Activated CD4-positive, alpha-beta T cell treated with anti-CD3 and anti-CD28 coated beads, Interleukin-2, amount 50 U/mL, for 1 hour (primary cell): ENCODE measurements at regions not wholly inside any gene's neighbourhood (a gene's known extent, or its start where the extent isn't known, plus 50 kb on each side); places are given as distances from the start of the nearest gene placed in this dataset.
"Not testable (repeated sequence)": the region's sequence is repeated elsewhere in the genome, so short reads cannot be mapped to it uniquely, and the experiment has no call there.

Source experiments
- DNase-seq: peaks from one replicate; pipeline ENCODE4 v3.0.0-alpha.2; 2020

GRCh38 chr2:18977409-18977808, 381.0 kb downstream of the OSR1 start:
- no peak for DNase-seq

GRCh38 chr2:18976168-18976961, 382.1 kb downstream of the OSR1 start:
- DNase-seq, result no peak

GRCh38 chr2:18975506-18976167, 382.8 kb downstream of the OSR1 start:
- DNase-seq, result no peak

- no peak for DNase-seq
Observed at GRCh38 chr2:18971628-18972027, 382.3 kb upstream of the NT5C1B start.

DNA sequence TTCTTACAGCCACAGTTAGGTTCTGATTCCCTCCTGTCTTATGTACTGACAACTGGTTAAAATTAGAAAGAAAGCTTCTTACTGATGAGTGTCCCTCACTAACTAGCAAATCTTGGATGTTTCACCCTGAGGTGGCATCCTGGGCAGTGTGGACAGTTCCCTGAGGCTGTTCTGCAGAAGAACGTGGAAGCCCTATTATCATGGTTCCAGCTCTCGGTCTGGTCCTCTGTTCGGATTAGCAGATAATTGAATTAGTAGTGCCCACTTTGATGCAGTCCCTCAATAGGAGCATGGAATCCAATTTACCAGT, 381.7 kb upstream of the NT5C1B start:
- no peak for DNase-seq

- no peak for DNase-seq
Observed at GRCh38 chr2:18966131-18966530, 376.8 kb upstream of the NT5C1B start.

DNA sequence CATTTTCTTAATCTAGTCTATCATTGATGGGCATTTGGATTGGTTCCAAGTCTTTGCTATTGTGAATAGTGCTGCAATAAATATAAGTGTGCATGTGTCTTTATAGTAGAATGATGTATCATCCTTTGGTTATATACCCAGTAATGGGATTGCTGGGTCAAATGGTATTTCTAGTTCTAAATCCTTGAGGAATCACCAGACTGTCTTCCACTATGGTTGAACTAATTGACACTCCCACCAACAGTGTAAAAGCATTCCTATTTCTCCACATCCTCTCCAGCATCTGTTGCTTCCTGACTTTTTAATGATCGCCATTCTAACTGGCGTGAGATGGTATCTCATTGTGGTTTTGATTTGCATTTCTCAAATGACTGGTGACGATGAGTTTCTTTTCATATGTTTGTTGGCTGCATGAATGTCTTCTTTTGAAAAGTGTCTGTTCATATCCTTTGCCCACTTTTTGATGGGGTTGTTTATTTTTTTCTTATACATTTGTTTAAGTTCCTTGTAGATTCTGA, 374.4 kb upstream of the NT5C1B start:
- DNase-seq, result not testable (repeated sequence)

GRCh38 chr2:18961991-18962421, 372.6 kb upstream of the NT5C1B start:
- DNase-seq, result no peak

DNA sequence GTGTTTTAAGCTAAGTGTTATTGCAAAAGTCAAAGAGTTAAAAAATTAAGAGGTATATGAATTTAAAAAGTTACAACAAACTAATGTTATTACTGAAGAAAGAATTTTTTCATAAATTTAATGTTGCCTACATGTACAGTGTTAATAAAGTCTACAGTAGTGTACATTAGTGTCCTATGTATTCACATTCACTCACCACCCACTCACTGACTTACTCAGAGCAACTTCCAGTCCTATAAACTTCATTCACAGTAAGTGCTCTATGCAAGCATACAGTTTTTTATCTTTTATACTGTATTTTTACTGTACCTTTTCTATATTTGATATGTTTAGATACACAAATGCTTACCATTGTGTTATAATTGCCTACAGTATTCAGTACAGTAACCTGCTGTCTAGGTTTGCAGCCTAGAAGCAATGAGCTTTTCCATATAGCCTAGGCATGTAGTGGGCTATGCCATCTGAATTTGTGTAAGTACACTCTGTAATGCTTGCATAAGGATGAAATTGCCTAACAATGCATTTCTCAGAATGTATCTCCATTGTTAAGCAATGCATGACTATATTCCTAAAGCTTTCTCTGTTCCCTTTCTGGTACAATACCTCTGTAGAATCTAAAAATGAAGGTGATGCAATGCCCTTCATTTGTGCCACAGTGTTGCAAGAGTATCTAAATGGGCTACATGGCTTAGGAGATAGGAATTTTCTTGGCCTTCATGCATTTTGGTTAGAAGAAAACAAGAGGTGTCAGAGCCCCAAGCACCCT, 370.8 kb upstream of the NT5C1B start:
- no peak for DNase-seq

- no peak for DNase-seq
Observed at GRCh38 chr2:18959200-18959599, 369.8 kb upstream of the NT5C1B start.

- no peak for DNase-seq
Observed at GRCh38 chr2:18957909-18958308, 368.5 kb upstream of the NT5C1B start.

DNA sequence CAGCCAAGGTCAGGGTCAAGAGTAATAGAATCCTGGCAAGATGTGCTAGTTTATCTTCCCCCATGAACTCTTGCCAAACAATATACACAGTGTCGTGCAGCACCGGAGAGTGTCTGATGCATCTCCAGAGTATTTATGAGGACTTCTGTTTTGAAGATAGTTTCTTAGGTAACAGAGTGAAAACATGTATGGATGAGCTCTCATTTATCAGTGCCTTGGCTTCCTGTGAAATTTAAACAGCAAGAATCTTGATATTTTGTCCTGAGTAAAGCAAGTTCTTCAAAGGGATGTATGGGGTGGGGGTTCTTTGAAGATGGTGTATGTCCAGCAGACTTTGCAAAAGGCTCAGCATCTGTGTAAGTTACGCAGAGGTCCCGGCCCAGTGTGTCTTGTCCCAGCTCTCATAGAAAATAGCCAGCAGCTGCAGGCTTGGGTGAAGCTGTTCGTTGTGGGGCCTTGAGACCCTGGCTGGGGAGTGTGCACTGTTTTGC, 361.0 kb upstream of the NT5C1B start:
- no peak for DNase-seq

DNA sequence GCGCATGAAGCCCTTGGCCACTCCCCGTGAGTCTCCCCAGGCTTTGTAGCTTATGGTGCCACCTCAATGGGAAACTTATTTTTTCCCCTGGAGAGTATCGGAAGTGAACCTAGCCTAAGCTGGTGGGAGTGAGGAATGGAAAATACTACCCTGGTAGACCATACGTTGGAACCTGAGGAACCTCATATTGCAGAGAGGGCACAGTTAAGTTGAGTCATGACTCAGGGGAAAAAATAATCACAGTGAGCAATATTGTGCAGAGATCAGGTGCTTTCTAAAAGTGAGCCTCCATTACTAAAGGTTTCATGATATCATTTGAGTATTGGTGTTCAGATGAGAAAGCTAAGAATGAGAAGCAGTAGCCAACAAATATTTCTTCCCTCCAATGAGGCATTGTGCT, 360.5 kb upstream of the NT5C1B start:
- no peak for DNase-seq

DNA sequence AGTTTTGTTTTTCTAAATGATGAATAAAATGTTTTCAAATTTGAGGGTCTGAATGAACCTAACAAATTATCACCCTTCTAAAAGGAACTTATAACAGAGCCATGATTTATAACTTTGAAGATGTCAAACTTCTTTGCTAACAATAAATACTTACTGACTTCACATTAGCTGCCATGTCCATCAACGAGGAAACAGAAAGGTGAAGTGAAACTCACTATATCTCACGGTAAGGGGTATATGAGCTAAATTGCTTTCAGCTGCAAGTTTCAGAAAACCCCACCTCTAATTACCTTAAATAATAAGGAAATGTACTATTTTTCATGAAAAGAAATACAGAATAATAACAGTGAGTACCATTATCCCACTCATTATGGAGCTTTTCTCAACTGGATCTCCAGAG, 350.8 kb upstream of the NT5C1B start:
- DNase-seq, result no peak

DNA sequence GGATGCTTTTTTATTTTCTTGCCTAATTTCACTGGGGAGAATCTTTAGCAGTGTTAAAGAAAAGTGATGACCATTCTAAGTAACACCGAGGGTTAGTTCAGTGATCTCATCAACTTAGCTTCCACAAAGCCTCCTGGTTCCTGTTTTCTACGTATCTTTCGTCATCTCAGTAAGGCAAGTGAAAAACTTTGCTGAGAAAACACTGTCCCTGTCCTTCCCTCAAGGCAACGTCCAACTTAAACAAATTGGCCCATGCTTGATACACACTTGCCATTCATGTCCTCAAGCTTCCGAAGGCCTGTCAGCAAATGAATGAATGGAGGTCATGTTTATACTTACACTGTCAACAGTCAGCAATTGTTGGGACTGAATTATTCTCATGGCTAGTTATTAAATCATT, 350.4 kb upstream of the NT5C1B start:
- DNase-seq, result not testable (repeated sequence)

GRCh38 chr2:18934886-18935285, 345.5 kb upstream of the NT5C1B start:
- DNase-seq, result no peak

DNA sequence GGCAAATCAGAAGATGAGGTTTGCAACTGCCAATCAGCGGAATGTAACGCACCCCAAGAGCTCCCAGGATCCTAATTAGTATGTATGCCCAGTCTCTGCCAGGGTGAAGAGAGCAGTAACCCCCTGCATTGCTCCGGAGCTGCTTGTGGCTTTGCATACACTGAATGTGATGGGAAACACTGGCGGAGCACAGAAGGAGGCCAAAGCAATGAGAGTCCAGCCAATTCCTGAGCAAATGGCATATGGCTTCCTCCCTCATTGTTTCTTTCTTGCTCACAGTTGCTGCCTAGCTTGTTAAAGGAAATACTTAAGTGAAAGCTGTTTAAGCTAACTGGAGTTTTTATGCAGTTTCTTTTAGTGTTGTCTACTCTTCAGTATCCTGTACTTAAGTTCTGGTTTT, 343.5 kb upstream of the NT5C1B start:
- no peak for DNase-seq

DNA sequence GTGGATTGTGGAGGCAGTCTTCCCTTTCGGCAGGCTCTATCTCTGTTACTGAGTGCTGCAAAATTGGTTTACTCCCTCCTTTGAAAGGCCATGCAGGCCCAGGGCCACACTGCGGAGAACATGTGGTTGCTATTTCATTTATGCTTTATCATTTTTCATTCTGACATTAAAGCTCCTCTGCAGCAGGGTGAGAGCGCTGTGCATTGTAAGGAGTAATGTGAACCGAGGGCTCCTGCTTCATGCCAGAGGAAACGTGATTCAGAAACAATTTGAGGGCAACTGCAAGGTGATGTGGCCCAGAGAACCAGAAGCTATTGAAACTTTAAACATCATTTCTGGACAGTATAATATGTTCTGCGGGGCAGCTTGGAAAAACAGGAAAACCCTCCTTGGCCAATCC, 341.6 kb upstream of the NT5C1B start:
- DNase-seq, result no peak

DNA sequence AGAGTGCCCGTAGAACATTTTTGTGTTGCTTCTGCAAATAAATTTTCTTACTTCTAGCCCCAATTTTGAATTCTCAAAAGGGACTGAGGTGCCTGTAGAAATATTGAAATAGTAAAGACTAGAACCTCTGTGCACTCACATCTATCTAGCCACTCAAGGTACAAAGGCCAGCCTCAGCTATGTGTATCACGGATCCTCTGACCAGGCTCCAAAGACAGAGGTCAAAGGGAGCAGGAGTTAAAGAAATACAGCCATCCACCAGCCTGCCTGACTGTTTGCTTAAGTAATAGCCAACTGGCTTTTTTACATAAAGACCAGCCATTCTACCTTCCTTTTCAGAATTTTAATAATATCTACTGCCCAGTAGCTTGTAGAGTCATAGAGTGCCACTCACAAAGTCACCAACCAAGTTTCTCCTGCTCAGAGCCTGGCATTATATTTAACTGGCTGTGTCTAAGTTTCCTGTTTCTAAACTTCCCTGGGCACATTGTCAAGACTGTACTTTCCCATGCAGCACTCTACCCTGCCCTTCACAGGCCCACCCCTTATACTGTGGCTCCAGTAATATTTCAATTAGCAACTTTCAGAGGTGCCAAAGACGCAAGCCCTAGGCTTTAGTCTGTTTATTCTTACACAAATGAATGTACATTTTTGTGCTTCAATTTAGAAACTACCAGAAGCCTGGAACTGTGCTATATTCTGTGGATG, 338.3 kb upstream of the NT5C1B start:
- no peak for DNase-seq

GRCh38 chr2:18926631-18927524, 337.5 kb upstream of the NT5C1B start:
- no peak for DNase-seq

GRCh38 chr2:18925296-18925695, 335.9 kb upstream of the NT5C1B start:
- no peak for DNase-seq

GRCh38 chr2:18924886-18925285, 335.5 kb upstream of the NT5C1B start:
- DNase-seq, result no peak
